ENCODE measurements at regions not wholly inside any gene's neighbourhood (a gene's known extent, or its start where the extent isn't known, plus 50 kb on each side); places are given as distances from the start of the nearest gene placed in this dataset.

DNA sequence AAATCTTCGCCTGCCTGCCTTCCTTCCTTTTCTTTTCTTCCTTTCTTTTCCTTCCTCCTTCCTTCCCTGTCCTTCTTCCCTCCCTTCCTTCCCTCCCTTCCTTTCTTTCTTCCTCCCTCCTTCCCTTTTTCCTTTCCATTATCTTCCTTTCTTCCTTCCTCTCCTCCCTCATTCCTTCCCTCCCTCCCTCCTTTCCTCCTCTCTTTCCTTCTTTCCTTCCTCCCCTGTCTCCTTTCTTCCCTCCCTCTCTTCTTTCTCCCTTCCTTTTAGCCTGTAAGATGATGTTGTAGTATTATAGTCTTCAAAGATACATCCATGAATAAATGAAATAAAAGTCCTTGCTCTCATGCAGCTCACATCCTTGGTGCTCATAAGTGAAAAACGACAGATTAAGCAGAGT is 539.3 kb downstream of the RBFOX1 start (continued):
- TF ChIP-seq, protein P1, sequence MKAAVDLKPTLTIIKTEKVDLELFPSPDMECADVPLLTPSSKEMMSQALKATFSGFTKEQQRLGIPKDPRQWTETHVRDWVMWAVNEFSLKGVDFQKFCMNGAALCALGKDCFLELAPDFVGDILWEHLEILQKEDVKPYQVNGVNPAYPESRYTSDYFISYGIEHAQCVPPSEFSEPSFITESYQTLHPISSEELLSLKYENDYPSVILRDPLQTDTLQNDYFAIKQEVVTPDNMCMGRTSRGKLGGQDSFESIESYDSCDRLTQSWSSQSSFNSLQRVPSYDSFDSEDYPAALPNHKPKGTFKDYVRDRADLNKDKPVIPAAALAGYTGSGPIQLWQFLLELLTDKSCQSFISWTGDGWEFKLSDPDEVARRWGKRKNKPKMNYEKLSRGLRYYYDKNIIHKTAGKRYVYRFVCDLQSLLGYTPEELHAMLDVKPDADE (IDR thresholded peaks at IDR 0.05): no peak
- TF ChIP-seq ZNF114 (CRISPR knock-in tag; IDR thresholded peaks at IDR 0.05): no peak

DNA sequence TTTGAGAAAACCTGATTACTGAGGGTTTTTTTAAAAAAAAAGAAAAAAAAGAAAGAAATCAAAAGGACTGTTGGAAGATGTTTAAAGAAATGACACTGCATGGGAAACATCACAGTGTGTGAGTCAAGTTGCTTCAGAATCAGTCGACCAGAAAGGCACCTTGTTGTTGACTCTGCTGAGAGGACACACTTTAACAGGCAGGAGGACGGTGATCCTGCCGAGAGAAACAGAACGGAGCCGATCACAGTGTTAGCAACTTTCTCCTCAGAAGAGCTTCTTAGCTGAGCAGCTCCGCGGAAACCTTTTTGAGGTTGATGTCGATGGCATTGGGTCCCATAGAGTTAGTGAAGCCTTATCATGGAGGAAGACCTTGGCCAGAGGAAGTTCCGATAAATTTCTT is 538.7 kb downstream of the RBFOX1 start:
- H3K27ac Mint-ChIP-seq: no peak overlapping the region
- Histone ChIP-seq H3K36me3 (ENCODE audit: insufficient read depth) (no peaks in the 10 kb centered on the region), H2AFZ (no peak overlapping the region), H3K4me1 (ENCODE audit: insufficient read depth) (peaks cover 7% of the 10 kb centered on the region; the same call in 1 of the 2 replicates), H3K79me2 (replicated peaks; ENCODE audit: insufficient read depth) (no peaks in the 10 kb centered on the region), H3K9me2 (ENCODE audit: insufficient read depth) (no peaks in the 10 kb centered on the region), H3K27me3 (ENCODE audit: insufficient read depth) (no peaks in the 10 kb centered on the region), H4K20me1 (replicated peaks; ENCODE audit: insufficient read depth) (no peaks in the 10 kb centered on the region), H3K4me2 (no peak overlapping the region), H3K4me3 (no peak overlapping the region), H3K27ac (ENCODE audit: low read depth) (no peak overlapping the region), H3F3A (replicated peaks; ENCODE audit: low read depth) (no peaks in the 10 kb centered on the region)
- H3K27me3 Mint-ChIP-seq (ENCODE audit: insufficient read depth, low read depth, poor library complexity): peaks cover 8% of the 10 kb centered on the region
- DNase-seq (ENCODE audit: low spot score): no peak
- TF ChIP-seq JUNB (IDR thresholded peaks at IDR 0.05; ENCODE audit: unreplicated experiment): no peak
- TF ChIP-seq CREB1 (CRISPR knock-in tag; IDR thresholded peaks at IDR 0.05; ENCODE audit: low read depth): no peak
- no peak for TF ChIP-seq EZH2 (IDR thresholded peaks at IDR 0.05; ENCODE audit: low read depth, unreplicated experiment)
- TF ChIP-seq, protein P1 (IDR thresholded peaks at IDR 0.05): no peak
- no peak for TF ChIP-seq ZNF114 (CRISPR knock-in tag; IDR thresholded peaks at IDR 0.05)
- TF ChIP-seq NANOG (IDR thresholded peaks at IDR 0.05; ENCODE audit: borderline replicate concordance): no peak
- TF ChIP-seq STAT1 (IDR thresholded peaks at IDR 0.05; ENCODE audit: unreplicated experiment): no peak
- no peak for TF ChIP-seq POLR2AphosphoS5 (IDR thresholded peaks at IDR 0.05; ENCODE audit: low read depth)
- H3K4me1 Mint-ChIP-seq: peaks cover 13% of the 10 kb centered on the region
- ATAC-seq: no peak
- no peak overlapping the region for H3K4me3 Mint-ChIP-seq
- H3K36me3 Mint-ChIP-seq (ENCODE audit: low read depth): no peaks in the 10 kb centered on the region
- H3K9me3 Mint-ChIP-seq: peaks cover 5% of the 10 kb centered on the region; the same call in 2 of the 3 replicates

DNA sequence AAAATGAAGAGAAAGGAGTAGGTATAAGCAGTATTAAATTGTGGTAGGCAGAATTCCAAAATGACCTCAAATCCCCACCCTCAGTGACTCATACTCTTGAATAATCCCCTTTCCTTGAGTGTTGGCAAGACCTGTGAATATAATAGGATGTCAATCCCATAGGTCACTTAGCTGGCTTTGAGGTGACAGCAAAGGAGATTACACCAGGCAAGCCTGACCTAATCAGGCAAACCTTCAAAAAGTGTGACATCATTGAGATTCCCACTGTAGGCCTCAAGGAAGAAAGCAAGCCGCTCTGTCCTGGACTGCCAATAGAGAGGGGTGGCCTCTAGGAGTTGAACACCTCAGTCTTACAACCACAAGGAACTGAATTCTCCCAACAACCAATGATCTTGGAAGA is 535.2 kb downstream of the RBFOX1 start:
- DNase-seq (ENCODE audit: low spot score): no peak
- Histone ChIP-seq H3K4me1 (ENCODE audit: insufficient read depth) (peaks cover 7% of the 10 kb centered on the region; the same call in 1 of the 2 replicates), H2AFZ (no peak overlapping the region), H3K9me2 (ENCODE audit: insufficient read depth) (no peaks in the 10 kb centered on the region), H4K20me1 (replicated peaks; ENCODE audit: insufficient read depth) (no peaks in the 10 kb centered on the region), H3K27ac (ENCODE audit: low read depth) (no peak overlapping the region), H3K4me3 (no peak overlapping the region), H3K4me2 (no peak overlapping the region), H3K27me3 (ENCODE audit: insufficient read depth) (no peaks in the 10 kb centered on the region), H3F3A (replicated peaks; ENCODE audit: low read depth) (no peaks in the 10 kb centered on the region), H3K79me2 (replicated peaks; ENCODE audit: insufficient read depth) (no peaks in the 10 kb centered on the region), H3K36me3 (ENCODE audit: insufficient read depth) (no peaks in the 10 kb centered on the region)
- peaks cover 8% of the 10 kb centered on the region for H3K27me3 Mint-ChIP-seq (ENCODE audit: insufficient read depth, low read depth, poor library complexity)
- peaks cover 5% of the 10 kb centered on the region; the same call in 1 of the 3 replicates for H3K9me3 Mint-ChIP-seq
- peaks cover 18% of the 10 kb centered on the region for H3K4me1 Mint-ChIP-seq
- no peak overlapping the region for H3K27ac Mint-ChIP-seq
- TF ChIP-seq, protein P2, sequence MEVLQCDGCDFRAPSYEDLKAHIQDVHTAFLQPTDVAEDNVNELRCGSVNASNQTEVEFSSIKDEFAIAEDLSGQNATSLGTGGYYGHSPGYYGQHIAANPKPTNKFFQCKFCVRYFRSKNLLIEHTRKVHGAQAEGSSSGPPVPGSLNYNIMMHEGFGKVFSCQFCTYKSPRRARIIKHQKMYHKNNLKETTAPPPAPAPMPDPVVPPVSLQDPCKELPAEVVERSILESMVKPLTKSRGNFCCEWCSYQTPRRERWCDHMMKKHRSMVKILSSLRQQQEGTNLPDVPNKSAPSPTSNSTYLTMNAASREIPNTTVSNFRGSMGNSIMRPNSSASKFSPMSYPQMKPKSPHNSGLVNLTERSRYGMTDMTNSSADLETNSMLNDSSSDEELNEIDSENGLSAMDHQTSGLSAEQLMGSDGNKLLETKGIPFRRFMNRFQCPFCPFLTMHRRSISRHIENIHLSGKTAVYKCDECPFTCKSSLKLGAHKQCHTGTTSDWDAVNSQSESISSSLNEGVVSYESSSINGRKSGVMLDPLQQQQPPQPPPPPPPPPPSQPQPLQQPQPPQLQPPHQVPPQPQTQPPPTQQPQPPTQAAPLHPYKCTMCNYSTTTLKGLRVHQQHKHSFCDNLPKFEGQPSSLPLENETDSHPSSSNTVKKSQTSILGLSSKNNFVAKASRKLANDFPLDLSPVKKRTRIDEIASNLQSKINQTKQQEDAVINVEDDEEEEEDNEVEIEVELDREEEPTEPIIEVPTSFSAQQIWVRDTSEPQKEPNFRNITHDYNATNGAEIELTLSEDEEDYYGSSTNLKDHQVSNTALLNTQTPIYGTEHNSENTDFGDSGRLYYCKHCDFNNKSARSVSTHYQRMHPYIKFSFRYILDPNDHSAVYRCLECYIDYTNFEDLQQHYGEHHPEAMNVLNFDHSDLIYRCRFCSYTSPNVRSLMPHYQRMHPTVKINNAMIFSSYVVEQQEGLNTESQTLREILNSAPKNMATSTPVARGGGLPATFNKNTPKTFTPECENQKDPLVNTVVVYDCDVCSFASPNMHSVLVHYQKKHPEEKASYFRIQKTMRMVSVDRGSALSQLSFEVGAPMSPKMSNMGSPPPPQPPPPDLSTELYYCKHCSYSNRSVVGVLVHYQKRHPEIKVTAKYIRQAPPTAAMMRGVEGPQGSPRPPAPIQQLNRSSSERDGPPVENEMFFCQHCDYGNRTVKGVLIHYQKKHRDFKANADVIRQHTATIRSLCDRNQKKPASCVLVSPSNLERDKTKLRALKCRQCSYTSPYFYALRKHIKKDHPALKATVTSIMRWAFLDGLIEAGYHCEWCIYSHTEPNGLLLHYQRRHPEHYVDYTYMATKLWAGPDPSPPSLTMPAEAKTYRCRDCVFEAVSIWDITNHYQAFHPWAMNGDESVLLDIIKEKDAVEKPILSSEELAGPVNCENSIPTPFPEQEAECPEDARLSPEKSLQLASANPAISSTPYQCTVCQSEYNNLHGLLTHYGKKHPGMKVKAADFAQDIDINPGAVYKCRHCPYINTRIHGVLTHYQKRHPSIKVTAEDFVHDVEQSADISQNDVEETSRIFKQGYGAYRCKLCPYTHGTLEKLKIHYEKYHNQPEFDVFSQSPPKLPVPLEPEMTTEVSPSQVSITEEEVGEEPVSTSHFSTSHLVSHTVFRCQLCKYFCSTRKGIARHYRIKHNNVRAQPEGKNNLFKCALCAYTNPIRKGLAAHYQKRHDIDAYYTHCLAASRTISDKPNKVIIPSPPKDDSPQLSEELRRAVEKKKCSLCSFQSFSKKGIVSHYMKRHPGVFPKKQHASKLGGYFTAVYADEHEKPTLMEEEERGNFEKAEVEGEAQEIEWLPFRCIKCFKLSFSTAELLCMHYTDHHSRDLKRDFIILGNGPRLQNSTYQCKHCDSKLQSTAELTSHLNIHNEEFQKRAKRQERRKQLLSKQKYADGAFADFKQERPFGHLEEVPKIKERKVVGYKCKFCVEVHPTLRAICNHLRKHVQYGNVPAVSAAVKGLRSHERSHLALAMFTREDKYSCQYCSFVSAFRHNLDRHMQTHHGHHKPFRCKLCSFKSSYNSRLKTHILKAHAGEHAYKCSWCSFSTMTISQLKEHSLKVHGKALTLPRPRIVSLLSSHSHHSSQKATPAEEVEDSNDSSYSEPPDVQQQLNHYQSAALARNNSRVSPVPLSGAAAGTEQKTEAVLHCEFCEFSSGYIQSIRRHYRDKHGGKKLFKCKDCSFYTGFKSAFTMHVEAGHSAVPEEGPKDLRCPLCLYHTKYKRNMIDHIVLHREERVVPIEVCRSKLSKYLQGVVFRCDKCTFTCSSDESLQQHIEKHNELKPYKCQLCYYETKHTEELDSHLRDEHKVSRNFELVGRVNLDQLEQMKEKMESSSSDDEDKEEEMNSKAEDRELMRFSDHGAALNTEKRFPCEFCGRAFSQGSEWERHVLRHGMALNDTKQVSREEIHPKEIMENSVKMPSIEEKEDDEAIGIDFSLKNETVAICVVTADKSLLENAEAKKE (CRISPR knock-in tag; IDR thresholded peaks at IDR 0.05): no peak
- TF ChIP-seq ZNF114 (CRISPR knock-in tag; IDR thresholded peaks at IDR 0.05): no peak
- TF ChIP-seq CREB1 (CRISPR knock-in tag; IDR thresholded peaks at IDR 0.05; ENCODE audit: low read depth): no peak
- no peak for TF ChIP-seq NANOG (IDR thresholded peaks at IDR 0.05; ENCODE audit: borderline replicate concordance)
- TF ChIP-seq, protein P1 (IDR thresholded peaks at IDR 0.05): no peak
- TF ChIP-seq JUNB (IDR thresholded peaks at IDR 0.05; ENCODE audit: unreplicated experiment): no peak
- no peak for ATAC-seq
- no peaks in the 10 kb centered on the region for H3K36me3 Mint-ChIP-seq (ENCODE audit: low read depth)
- no peak overlapping the region for H3K4me3 Mint-ChIP-seq

All from GM23338 (cell line).